BLaER1 (cell line): ENCODE measurements at regions not wholly inside any gene's neighbourhood (a gene's known extent, or its start where the extent isn't known, plus 50 kb on each side); places are given as distances from the start of the nearest gene placed in this dataset.
"Not testable (repeated sequence)": the region's sequence is repeated elsewhere in the genome, so short reads cannot be mapped to it uniquely, and the experiment has no call there.

Experiments used
- H3K27ac ChIP-seq: shearing (Covaris generic); formaldehyde crosslinking; 2 replicates; pipeline ENCODE4 v1.8.1; 2022
- H3K27me3 ChIP-seq: shearing (Covaris generic); formaldehyde crosslinking; 2 replicates; pipeline ENCODE4 v1.8.1; 2022
- H3K36me3 ChIP-seq: shearing (Covaris generic); formaldehyde crosslinking; 2 replicates; pipeline ENCODE4 v1.8.1; 2022
- H3K4me1 ChIP-seq: shearing (Covaris generic); formaldehyde crosslinking; 2 replicates; pipeline ENCODE4 v1.8.1; 2022
- H3K4me2 ChIP-seq: shearing (Covaris generic); formaldehyde crosslinking; 2 replicates; pipeline ENCODE4 v1.8.1; 2022
- H3K4me3 ChIP-seq: shearing (Covaris generic); formaldehyde crosslinking; 2 replicates; pipeline ENCODE4 v1.8.1; 2022
- H3K9ac ChIP-seq: shearing (Covaris generic); formaldehyde crosslinking; 2 replicates; pipeline ENCODE4 v1.8.1; 2022
- H3K9me3 ChIP-seq: shearing (Covaris generic); formaldehyde crosslinking; 2 replicates; pipeline ENCODE4 v1.8.1; 2022
- H4K20me1 ChIP-seq: shearing (Covaris generic); formaldehyde crosslinking; 2 replicates; pipeline ENCODE4 v1.8.1; 2022
- Cebpa-rat ChIP-seq: shearing (Covaris generic); IDR thresholded peaks from 2 replicates; pipeline ENCODE4 v1.8.1; 2022

GRCh38 chr17:77619326-77619725 lies 339.2 kb upstream of the TNRC6C start:
- Histone ChIP-seq H3K27me3 (no peaks in the 10 kb centered on the region), H3K4me1 (no peaks in the 10 kb centered on the region)

GRCh38 chr17:77619851-77620250 lies 338.7 kb upstream of the TNRC6C start:
- Histone ChIP-seq H3K4me3 (no peak overlapping the region), H3K4me1 (no peaks in the 10 kb centered on the region), H3K9ac (no peak overlapping the region), H3K27me3 (no peaks in the 10 kb centered on the region), H3K4me2 (no peak overlapping the region), H3K36me3 (no peaks in the 10 kb centered on the region), H3K9me3 (peaks cover 21% of the 10 kb centered on the region), H3K27ac (no peak overlapping the region), H4K20me1 (no peaks in the 10 kb centered on the region)
- TF ChIP-seq Cebpa-rat, result no peak

More at GRCh38 chr17:77619326-77619725, 339.2 kb upstream of the TNRC6C start:
- no peak for TF ChIP-seq Cebpa-rat
- Histone ChIP-seq H3K36me3 (no peaks in the 10 kb centered on the region), H3K27ac (no peak overlapping the region), H3K9ac (no peak overlapping the region), H4K20me1 (no peaks in the 10 kb centered on the region), H3K4me3 (no peak overlapping the region), H3K9me3 (peaks cover 21% of the 10 kb centered on the region), H3K4me2 (no peak overlapping the region)

GRCh38 chr17:77620282-77620681 lies 338.2 kb upstream of the TNRC6C start:
- Histone ChIP-seq H4K20me1 (no peaks in the 10 kb centered on the region), H3K27ac (no peak overlapping the region), H3K4me3 (no peak overlapping the region), H3K4me2 (no peak overlapping the region), H3K9ac (no peak overlapping the region), H3K4me1 (no peaks in the 10 kb centered on the region), H3K27me3 (no peaks in the 10 kb centered on the region), H3K9me3 (peaks cover 21% of the 10 kb centered on the region), H3K36me3 (no peaks in the 10 kb centered on the region)
- TF ChIP-seq Cebpa-rat, result no peak

GRCh38 chr17:77622084-77622483 lies 336.4 kb upstream of the TNRC6C start:
- H3K9ac ChIP-seq, H4K20me1 ChIP-seq: not testable (repeated sequence)

GRCh38 chr17:77622647-77623046 lies 335.9 kb upstream of the TNRC6C start:
- no peak overlapping the region for H3K27ac ChIP-seq
- no peak for TF ChIP-seq Cebpa-rat
- H3K36me3 ChIP-seq, result no peaks in the 10 kb centered on the region
- H4K20me1 ChIP-seq, result no peaks in the 10 kb centered on the region
- H3K4me3 ChIP-seq, result no peak overlapping the region
- H3K27me3 ChIP-seq, result no peaks in the 10 kb centered on the region
- H3K4me2 ChIP-seq, result no peak overlapping the region
- 0 out of 2 replicates have a peak, but pooled peaks cover under 1% of the 10 kb centered on the region for H3K4me1 ChIP-seq
- H3K9ac ChIP-seq, result no peak overlapping the region
- peaks cover 34% of the 10 kb centered on the region for H3K9me3 ChIP-seq

More at GRCh38 chr17:77622084-77622483, 336.4 kb upstream of the TNRC6C start:
- not testable (repeated sequence) for H3K27me3 ChIP-seq, H3K4me1 ChIP-seq, H3K4me3 ChIP-seq, H3K27ac ChIP-seq, H3K4me2 ChIP-seq, H3K36me3 ChIP-seq
- peaks cover 28% of the 10 kb centered on the region for H3K9me3 ChIP-seq

- H4K20me1 ChIP-seq, H3K4me2 ChIP-seq, H3K4me3 ChIP-seq, H3K4me1 ChIP-seq, H3K27ac ChIP-seq, H3K36me3 ChIP-seq, H3K9ac ChIP-seq, H3K27me3 ChIP-seq: not testable (repeated sequence)
- peaks cover 39% of the 10 kb centered on the region for H3K9me3 ChIP-seq
These were observed 335.2 kb upstream of the TNRC6C start for GRCh38 chr17:77623321-77623720.

GRCh38 chr17:77628035-77628434 lies 330.5 kb upstream of the TNRC6C start:
- Histone ChIP-seq H3K27me3 (no peaks in the 10 kb centered on the region), H3K9me3 (peaks cover 19% of the 10 kb centered on the region), H4K20me1 (no peaks in the 10 kb centered on the region), H3K27ac (no peak overlapping the region), H3K4me3 (no peak overlapping the region), H3K9ac (no peak overlapping the region), H3K4me1 (peaks cover 15% of the 10 kb centered on the region; the same call in 1 of the 2 replicates), H3K4me2 (no peak overlapping the region), H3K36me3 (no peaks in the 10 kb centered on the region)
- TF ChIP-seq Cebpa-rat, result no peak

GRCh38 chr17:77629284-77629683 lies 329.2 kb upstream of the TNRC6C start:
- H3K4me2 ChIP-seq, H3K4me3 ChIP-seq: not testable (repeated sequence)
- peaks cover 19% of the 10 kb centered on the region for H3K9me3 ChIP-seq

GRCh38 chr17:77631307-77631706 lies 327.2 kb upstream of the TNRC6C start:
- Histone ChIP-seq H3K27me3 (no peaks in the 10 kb centered on the region), H3K4me1 (peaks cover 21% of the 10 kb centered on the region; the same call in 1 of the 2 replicates), H3K4me2 (no peak overlapping the region), H3K9me3 (peaks cover 19% of the 10 kb centered on the region), H3K9ac (no peak overlapping the region), H4K20me1 (no peaks in the 10 kb centered on the region), H3K27ac (no peak overlapping the region), H3K4me3 (no peak overlapping the region), H3K36me3 (no peaks in the 10 kb centered on the region)
- TF ChIP-seq Cebpa-rat, result no peak

More at GRCh38 chr17:77629284-77629683, 329.2 kb upstream of the TNRC6C start:
- H3K36me3 ChIP-seq, H3K27ac ChIP-seq, H3K9ac ChIP-seq, H4K20me1 ChIP-seq, H3K27me3 ChIP-seq: not testable (repeated sequence)
- peaks cover 15% of the 10 kb centered on the region; the same call in 1 of the 2 replicates for H3K4me1 ChIP-seq

- H3K4me2 ChIP-seq, result no peak overlapping the region
- TF ChIP-seq Cebpa-rat, result no peak
- no peak overlapping the region for H3K27ac ChIP-seq
- H3K4me3 ChIP-seq, result no peak overlapping the region
- H3K9me3 ChIP-seq, result peaks cover 6% of the 10 kb centered on the region
- no peaks in the 10 kb centered on the region for H3K36me3 ChIP-seq
- H3K4me1 ChIP-seq, result peaks cover 21% of the 10 kb centered on the region; the same call in 1 of the 2 replicates
- H3K27me3 ChIP-seq, result no peaks in the 10 kb centered on the region
- H4K20me1 ChIP-seq, result no peaks in the 10 kb centered on the region
- H3K9ac ChIP-seq, result no peak overlapping the region
These were observed 325.9 kb upstream of the TNRC6C start for GRCh38 chr17:77632619-77633018.

- Histone ChIP-seq H4K20me1 (no peaks in the 10 kb centered on the region), H3K9me3 (no peaks in the 10 kb centered on the region), H3K36me3 (no peaks in the 10 kb centered on the region), H3K27me3 (no peaks in the 10 kb centered on the region), H3K9ac (no peak overlapping the region), H3K4me1 (peaks cover 7% of the 10 kb centered on the region; the same call in 1 of the 2 replicates), H3K4me2 (peak overlapping the region; percentile 12; the same call in 1 of the 2 replicates), H3K4me3 (no peak overlapping the region), H3K27ac (no peak overlapping the region)
- no peak for TF ChIP-seq Cebpa-rat
These were observed 323.8 kb upstream of the TNRC6C start for GRCh38 chr17:77634710-77635109.
